GM19023 (cell line): ENCODE measurements at regions not wholly inside any gene's neighbourhood (a gene's known extent, or its start where the extent isn't known, plus 50 kb on each side); places are given as distances from the start of the nearest gene placed in this dataset.

Source experiments
- ATAC-seq: cut with Tn5 transposase; IDR thresholded peaks from one replicate; pipeline ENCODE4 v1.9.1; 2021; ENCODE audit warnings: mild to moderate bottlenecking, moderate library complexity; ENCODE audit not compliant: unreplicated experiment

DNA sequence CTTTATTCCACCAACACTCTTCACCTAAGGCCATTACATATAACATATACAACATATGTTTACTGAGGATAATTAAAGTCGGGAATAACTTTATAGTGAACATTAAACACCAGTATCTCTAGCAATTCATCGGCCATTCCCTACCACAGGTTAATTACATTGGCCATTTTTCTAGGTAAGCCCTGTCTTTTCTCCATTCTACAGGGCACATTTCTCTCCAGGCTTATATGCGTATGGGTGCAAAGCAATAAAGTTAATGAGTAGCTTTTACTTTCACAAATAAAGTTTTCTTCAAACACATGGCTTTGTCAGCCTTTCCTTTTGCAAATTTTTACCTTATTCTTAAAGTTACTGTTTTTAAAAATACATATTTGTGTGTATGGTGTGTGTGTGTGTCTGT is 111.9 kb upstream of the IQCM start:
- no peak for ATAC-seq

DNA sequence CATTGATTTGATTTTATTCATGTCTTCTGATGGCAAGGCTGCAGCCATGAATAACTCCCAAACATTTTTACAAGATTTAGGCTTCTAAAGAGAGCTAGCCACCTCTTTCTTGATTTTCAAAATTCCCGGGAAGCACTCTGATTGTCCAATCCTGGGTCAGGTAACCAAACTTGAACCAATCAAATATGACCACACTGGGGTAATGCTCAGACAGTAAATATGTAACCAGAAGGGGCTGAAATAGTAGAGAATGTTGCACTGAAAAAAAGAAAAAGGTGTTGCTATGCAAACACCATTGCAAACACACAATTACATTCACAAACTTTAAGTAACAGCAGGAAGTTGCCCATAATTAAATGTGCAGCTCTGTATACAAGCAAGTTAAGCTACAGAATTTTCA is 112.9 kb upstream of the IQCM start:
- no peak for ATAC-seq

DNA sequence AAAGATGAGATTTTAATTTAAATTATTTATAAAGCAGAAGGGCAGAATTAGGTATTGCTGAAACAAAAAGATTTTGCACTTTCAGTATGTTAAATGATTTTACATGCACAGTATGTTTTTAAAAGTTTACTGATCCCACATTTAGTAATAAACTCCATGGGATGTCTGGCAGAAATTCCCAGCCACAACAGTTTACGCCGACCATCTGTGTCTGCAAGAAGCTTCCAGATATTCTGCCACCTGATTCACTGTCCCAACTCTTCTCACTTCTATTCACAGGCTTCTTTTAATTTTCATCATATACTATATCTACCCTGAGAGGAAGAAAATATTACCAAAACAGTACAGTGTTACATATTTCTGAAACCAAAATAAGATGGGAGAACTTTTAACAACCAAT is 115.8 kb upstream of the IQCM start:
- ATAC-seq: no peak

DNA sequence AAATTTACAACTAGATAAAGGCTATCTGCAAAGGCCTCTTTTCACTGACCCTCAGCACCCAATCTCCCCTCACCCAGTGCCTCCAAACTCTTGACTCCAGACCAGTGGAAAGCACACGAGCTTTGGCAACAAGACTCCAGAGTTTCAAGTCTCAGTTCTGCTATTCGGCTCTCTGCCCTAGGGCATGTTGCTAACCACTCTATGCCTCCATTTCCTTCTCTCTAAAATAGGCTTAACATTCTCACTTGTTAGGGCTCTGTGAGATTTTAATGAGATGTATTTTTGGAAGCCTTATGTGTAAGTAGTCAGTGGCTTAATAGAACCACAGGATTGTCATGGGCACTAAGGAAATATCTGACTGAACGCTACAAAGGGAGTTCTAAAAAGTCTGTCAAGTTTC is 116.5 kb upstream of the IQCM start:
- ATAC-seq: no peak

DNA sequence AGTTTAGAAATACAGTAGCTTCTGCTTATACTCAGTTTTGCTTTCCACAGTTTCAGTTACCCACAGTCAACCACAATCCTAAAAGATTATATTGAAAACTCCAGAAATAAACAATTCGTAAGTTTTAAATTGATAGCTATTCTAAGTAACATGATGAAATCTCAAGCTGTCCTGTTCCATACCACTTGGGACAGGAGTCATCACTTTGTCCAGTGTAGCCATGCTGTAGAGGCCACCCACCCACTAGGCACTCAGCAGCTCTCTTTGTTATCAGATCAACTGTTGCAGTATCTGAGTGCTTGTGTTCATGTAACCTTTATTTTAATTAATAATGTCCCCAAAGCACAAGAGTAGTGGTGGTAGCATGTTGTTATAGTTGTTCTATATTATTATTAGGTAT is 117.5 kb upstream of the IQCM start:
- no peak for ATAC-seq

DNA sequence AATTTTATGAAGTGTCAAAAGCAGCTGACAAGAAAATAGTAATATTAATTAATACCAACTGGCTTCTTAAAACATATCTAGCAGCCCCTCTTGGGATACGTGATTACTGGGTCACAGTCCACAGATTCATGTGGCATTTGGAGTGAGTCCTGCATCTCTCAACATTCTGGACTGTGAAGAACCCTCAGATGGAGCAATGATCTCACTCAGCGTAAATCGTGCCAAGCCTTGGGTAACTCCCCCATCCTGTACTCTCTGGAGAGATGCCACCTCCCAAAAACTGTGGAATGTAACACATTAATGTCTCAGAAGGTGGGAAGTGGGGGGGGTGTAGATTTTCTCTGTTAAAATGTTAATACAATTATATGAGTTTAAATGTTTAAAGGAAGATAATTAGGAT is 118.2 kb upstream of the IQCM start:
- ATAC-seq: no peak

DNA sequence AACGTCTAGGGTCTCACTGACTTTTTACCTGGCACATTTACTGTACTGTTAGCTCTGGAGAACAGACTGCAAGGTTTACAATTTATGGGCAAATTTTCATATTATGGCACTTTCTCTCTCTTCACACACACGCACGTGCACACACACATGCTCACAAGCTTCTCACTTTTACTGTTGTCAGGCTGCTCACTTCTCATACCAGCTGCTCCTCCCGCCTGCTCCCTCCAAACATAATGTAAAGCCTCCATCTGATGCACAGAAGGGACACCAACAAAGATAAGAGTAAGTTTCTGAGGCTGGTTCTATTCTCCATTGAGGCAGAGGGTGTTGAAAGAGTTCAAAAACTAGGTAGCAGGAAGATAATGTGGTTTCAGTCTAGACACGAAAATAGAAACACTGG is 128.9 kb upstream of the DCLK2 start:
- ATAC-seq: no peak

DNA sequence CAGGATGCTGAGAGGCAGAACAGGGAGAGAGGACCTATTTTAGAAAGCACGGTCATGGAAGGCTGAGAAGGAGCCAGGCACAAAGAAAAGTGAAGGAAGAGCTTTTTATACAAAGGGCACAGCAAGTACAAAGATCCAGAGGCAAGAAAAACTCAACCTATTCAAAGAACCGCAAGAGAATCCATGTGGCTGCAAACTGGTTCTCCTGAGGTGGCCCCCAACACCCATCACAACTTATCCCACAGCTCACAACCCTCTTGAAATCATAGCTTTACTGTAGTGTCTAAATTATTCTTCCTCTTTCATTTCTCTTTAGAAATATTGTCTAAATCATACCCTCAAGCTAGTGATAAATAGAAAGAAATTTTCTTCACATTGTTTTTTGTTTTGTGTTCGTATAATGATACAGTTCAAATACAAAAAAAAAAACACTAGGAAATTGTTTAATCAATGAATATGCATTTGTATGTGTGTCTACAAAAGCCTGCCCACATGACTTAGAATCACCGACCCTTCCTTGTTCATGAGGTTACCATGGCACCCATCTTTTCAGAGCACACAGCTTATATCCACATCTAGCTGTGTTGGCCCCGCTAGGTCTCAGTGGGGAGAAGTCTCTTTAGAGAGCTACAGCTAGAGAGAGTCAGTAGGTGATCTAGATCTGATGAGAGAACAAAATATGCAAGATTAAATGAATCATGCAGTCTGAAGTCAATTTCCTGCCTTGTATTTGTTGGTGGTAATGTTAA is 126.9 kb upstream of the DCLK2 start:
- no peak for ATAC-seq

DNA sequence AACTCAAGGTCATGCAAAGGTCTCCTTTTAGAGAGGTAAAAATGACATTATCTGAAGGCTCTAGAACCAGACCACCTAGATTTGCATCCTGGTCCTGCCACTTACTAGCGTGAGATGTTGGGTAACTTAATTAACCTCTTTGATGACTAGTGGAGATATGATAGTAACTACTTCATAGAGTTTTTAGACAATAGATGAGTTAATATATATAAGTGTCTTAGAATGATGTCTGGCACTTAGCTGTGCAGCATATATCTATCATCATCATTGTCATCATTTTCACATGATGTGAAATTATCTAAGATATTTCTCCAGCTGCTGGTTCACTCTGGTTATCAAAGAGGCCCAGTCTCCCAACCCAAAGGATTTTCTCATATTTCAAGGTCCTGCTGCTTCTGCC is 126.1 kb upstream of the DCLK2 start:
- no peak for ATAC-seq

DNA sequence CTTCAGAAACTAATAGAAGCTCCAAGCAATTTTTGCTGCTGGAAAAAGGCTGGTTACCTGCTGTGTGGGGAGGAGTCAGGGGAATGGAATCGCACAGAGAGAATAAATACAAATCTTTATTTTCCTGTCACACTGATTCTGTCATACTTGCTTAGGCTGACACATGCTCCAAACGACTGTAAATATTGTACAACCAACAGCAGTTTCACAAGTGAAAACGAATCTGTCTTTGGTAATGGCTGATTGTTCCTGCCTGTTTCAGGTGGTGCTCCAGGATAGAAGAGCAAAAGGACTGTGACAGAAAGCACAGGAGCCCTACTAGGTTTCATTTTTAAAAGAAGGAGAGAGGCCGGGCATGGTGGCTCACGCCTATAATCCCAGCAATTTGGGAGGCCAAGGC is 125.5 kb upstream of the DCLK2 start:
- no peak for ATAC-seq

DNA sequence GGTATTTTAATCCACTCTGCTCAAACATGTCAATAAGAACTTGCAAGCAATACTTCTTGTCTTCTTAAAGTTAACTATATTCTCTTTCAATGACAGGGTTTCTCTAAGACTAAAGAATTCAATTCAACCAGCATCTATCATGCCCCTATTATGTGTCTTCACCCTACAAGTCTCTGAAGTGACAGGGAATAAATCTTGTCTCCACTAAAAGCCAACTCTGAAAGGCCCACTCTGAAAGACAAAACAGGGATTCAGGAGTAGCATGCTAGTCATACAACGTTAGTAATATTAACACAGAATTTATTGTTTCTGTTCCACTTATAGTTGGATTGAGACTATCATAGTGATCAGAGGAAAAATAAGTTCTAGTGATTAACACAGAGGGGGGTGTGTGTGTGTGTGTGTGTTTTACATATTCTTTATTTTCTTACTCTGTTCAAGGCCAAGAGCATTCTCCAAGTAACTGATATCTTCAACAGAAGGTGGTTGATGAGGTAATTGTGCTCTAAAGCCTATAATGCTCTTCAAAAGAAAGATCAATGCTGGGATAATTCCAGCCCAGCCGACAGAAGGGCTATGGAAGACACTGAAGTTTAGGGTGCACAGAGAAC is 122.4 kb upstream of the DCLK2 start:
- no peak for ATAC-seq

DNA sequence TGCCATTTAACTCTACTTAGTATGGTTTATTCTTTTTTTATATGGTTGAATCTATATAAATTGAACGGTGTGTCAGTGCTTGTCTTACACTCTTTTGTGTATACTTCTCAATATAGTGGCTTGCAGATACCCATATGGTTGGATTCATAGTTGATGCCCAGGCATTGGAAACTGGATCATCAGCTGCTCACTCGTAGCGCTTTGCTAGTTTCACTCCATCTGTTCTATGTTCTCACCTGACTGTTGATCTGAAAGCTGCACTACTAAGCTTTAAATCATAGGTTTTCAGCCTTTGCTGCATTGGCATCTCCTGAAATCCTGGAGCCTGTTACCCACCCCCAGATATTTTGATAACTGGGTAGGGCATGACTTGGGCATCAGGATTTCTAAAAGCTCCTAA is 121.6 kb upstream of the DCLK2 start:
- ATAC-seq: no peak

DNA sequence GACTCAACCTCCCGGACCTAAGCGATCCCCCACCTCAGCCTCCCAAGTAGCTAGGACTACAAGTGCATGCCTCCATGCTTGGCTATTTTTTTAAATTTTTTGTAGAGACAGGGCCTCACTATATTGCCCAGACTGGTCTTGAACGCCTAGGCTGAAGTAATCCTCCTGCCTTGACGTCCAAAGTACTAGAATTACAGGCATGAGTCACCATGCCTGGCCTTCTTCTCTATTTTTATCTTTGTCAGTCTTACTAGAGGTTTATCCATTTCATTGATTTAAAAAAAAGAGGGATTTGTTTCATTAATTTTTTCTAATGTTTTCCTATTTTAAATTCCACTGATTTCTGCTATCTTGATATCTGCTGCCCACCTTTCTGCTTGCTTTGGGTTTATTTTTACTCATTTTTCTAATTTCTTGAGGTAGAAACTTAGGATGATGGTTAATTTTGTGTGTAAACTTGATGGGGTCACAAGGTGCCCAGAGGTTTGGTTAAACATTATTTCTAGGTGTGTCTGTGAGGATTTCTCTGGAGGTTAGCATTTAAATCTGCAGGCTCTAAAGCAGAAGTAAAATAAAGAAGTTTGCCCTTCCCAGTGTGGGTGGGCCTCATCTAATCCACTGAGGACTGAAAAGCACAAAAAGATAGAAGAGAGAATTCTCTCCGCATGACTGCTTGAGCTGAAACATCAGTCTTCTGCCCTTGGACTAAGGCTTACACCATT is 116.2 kb upstream of the DCLK2 start:
- ATAC-seq: no peak

DNA sequence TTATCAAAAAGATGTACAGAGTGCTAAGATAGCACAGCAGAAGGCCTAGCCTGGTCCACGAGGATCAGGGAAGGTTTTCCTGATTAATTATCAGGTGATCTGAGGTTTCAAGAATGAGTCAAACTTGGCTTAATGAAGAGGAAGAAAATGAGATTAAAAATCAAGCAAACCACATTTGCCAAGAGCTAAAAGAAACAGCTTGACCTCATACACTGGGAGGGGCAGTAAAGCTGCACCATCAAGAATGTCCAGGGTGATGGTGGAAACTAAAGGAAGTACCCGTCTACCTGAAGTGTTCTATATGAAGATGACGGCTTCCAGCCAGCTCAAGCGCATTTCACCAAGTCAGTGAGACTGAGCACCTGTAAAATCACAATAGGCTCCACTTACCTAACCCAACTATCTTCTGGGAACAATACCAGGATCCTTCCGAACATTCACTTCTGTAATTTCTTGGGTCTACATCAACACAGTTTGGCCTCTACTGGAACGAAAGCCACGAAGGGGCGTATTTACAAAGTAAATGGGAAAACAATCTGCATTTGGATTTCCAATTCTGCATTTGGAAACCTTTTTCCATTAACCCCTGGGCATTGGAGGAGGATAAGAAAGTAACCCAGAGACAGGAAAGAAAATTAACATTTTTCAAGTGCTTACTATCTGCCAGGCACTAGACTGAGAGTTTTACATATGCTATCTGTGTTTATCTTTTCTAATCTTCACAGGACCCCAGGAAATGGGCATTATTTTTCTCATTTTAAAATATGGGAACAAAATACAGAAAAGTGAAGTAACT is 114.0 kb upstream of the DCLK2 start:
- ATAC-seq: no peak

DNA sequence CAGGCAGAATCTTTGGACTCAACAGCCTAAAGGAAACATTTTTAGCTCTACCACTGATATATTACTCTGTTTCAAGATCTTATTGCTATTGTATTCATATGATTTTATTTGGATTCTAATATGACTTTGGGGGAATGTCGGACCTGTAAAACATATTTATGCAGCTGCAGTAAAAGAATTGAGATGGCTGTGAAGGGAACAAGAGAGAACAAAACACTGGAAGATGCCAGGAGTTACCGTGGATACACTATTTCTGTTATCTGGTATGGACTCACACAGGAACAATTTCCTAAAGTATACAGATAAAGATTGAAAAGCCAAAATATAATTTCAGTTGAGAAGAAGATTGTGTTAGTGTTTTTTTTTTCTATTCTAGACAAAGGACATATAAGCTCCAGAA is 113.0 kb upstream of the DCLK2 start:
- no peak for ATAC-seq

DNA sequence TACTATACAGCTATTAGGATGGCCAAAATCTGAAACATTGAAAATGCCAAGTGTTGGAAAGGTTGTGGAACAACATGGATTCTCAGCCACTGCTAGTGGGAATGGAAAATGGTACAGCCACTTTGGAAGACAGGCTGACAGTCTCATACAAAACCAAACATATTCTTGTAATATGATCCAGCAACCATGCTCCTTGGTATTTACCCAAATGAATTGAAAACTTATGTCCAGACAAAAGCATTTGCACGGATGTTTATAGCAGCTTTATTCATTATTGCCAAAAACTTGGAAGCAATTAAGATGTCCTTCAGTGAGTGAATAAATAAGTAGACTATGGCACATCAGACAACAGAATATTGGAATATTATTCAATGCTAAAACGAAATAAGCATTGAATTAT is 105.8 kb upstream of the DCLK2 start:
- no peak for ATAC-seq

DNA sequence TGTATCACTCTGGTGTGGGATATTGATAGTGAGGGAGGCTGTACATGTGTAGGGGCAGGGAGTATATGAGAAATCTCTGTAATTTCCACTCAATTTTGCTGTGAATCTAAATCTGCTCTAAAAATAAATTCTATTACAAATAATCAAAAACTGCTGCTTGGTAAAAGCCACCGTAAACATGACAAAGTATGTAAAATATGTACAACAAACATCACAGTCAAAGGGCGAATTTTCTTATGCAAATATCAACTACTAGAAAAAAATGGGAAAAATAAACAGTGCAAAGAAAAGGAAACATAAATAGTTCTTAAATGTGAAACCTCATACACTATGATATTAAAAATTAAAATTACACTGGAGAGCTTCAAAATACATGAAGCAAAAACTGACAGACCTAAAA is 105.1 kb upstream of the DCLK2 start:
- ATAC-seq: no peak

DNA sequence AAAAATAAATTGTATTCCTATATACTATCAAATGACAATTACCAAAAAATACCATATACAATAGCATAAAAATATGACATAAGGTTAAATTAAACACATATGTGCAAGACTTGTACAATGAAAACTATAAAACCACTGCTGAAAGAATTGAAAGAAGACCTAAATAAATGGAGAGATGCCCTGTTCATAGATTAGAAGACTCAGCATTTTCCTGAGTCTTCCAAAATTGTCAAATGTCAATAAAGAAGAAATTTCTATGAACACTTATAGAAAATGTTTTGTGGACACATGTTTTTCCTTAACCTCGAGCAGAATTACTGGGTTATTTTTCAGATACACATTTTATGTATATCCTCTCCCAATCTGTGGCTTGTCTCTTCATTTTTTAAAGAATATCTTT is 103.1 kb upstream of the DCLK2 start:
- ATAC-seq: no peak

DNA sequence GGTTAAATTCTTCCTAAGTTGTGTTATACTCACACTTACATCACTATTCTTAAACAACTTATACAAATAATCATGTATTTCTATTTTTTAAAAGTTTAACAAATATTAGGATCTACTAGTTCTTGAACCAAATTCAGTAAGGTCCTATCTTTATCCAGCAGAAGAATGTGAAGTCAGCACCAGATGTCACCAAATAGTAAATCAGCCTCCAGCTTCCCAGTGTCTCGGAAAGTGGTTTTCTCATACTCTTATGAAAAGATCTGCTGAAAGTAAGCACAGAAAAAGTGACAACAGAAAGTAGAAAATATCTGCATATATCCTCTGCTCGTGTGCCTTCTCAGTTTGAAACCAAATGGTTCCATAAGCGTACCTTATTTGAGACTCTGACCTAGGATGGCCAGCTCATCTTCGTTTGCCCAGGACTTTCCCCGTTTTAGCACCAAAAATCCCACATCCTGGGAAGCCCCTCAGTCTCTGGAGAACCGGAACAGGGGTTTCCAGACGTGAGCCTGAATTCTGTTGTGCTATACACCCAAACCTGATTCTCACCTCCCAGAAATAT is 98.0 kb upstream of the DCLK2 start:
- peak; percentile 32 for ATAC-seq

DNA sequence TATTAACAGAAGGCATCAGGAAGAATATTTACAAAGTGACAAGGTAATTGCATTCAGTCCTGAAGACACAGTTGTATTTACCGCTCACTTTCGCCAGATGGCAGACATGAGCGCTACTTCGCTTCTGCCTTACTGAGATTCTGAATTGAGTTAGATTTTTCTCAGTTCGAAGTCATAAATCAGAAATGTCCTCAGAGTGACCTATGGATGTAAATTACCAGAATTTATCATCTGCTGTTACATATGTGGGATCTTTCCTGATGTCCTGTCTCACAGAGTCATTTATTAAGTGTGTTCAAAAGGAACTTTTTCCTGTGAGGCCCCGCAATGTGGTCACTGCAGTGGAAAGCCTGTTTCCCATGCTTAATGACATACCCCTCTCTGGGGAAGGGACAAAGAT is 97.3 kb upstream of the DCLK2 start:
- peak; percentile 83 for ATAC-seq

DNA sequence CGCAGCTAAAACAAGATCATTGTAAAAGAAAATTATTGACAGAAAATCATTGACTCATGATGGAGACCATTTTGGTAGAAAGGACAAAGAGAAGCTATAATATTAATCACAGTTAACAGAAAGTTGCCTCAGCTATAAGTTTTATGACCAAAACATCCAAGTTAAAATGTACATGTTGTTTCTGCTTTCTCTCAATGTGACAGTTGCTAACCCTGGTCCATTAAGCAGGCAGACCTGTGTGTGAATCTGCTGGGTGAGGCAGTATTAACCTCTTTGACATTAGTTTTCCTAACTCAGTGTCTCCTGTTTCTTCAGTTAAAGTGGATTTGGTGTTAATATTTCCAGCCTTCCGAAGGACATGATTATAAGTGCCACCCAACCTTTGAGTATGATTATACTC is 94.8 kb upstream of the DCLK2 start:
- no peak for ATAC-seq
